ENCODE measurements at regions not wholly inside any gene's neighbourhood (a gene's known extent, or its start where the extent isn't known, plus 50 kb on each side); places are given as distances from the start of the nearest gene placed in this dataset.

DNA sequence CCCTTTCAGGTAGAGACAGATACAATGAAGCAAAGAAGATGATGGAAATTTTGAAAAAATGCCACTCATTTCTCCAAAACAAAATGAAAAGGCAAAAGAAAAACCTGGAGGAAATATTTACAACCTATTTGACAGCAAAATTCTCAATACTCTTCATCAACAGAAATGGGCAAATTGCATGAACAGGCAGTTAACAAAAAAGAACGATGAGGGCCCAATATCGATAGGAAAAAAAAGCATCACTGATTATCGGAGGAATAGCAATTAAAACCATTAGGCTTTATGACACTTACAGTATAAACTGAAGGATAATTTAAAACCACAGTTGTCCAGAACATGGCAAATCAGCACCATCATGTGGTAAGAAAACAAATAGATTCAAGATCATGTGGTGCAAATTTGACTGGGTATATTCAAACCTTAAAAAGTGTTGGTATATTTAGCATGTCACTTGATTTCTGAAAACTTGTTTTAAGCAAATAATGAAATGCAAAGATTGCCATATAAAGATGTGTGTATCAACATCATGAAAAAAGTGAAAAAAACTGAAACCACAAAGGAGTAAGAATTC, 222.9 kb downstream of the BRD1 start:
- no peak for DNase-seq (ENCODE audit: low read depth)

DNA sequence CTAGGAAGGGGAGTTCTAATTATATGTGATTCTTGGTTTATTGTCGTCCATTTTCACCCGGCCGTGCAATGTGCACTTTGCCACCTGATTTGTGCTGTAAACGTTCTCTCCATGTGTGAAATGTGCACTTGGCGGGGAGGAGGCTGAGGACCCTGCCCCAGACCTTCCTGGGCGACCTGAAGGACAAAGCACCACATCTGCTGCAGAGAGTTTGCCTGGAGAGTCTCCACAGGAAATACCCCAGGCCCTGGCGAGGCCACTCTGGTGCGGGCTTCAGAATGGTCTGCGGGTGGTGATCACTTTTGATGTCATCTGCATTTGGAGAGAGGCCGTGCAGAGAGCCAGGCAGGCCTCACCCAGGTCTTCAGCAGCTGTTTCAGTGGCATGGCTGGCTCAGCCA, 224.7 kb downstream of the BRD1 start:
- no peak for DNase-seq (ENCODE audit: low read depth)

DNA sequence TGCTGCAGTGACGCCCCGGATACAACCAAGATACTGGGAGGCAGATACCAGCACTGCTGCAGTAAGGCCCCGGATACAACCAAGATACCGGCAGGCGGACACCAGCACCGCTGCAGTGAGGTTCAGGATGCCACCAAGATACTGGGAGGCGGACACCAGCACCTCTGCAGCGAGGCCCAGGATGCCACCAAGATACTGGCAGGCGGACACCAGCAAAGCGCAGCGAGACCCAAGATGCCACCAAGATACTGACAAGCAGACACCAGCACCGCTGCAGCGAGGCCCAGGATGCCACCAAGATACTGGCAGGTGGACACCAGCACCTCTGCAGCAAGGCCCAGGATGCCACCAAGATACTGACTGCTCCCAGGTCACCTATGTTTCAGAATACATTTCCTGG, 225.2 kb downstream of the BRD1 start:
- no peak for DNase-seq (ENCODE audit: low read depth)

DNA sequence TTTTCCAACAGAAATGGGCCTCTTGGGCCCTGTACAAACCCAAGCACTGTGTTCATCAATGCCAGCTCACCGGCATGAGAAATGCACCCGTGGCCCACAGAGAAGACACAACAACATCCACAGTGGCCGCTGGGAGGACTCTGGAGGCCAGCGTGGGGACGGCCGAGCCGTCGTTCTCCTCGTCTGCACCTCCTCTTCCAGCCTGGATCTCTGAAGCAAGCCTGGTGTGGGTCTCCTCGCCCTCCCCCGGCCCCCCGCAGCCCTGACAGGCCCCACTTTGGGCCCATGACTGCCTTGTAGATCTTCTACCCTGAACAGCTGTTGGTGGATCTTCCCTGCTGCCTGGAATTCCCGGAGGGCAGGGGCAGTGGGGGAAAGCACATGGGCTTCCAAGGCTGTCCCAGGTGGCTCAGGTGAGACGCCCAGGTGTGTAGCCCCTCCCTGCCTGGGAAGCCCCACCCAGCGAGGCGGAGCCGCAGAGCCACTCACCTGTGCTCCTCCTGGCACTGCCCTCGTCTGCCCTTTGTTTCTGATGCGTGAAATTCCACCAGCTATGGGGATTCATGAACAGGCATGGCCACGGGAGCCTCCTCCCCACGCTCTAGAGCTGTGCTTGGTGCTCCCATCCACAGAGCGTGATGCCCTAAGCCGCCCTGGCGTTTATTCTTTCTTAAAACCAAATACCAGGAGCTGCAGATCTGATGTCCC, 225.9 kb downstream of the BRD1 start:
- DNase-seq (ENCODE audit: low read depth) = no peak

DNA sequence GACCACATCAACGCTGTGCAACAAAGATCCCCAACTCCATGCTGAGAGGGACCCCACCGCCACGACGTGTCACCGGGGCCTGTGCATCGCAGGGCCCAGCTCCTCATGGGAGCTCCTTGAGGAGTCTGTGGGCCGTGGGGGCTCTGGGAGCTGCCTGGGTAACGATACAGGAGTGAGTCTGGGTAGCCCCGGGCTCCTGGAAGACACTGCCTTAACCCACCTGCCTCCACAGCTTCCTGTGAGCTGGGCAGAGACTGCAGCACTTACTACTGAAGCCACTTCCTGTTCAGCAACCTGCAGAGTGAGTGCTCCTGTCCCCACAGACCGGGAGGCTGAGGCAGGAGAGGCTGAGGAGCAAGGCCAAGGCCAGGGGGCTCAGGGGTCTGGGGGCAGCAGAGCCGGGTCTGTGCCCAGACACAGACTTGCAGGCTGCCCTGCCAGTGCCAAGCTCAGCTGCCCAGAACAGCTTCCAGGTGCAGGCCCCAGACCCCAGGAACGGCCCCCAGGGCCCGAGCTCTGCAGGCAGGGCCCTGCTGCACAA, 226.7 kb downstream of the BRD1 start:
- no peak for DNase-seq (ENCODE audit: low read depth)

DNA sequence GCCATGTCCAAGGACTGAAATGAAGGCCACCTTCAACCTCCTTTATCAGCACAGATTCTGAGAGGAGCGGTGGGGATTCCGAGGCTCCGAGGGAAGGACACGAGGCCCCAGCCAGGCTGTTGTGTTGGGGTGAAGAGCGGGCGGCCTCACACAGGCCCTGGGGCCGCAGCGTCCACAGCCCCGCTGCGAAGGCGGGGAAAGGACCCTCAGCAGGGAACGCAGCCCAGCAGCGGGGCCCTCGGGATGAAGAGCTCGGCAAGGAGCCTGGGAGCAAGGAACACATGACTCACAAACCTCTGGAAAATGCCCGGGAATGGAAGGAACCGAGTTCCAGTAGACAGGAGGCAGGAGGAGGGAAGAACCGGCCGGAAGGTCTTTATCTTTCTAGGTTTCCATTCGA, 227.2 kb downstream of the BRD1 start:
- no peak for DNase-seq (ENCODE audit: low read depth)

DNA sequence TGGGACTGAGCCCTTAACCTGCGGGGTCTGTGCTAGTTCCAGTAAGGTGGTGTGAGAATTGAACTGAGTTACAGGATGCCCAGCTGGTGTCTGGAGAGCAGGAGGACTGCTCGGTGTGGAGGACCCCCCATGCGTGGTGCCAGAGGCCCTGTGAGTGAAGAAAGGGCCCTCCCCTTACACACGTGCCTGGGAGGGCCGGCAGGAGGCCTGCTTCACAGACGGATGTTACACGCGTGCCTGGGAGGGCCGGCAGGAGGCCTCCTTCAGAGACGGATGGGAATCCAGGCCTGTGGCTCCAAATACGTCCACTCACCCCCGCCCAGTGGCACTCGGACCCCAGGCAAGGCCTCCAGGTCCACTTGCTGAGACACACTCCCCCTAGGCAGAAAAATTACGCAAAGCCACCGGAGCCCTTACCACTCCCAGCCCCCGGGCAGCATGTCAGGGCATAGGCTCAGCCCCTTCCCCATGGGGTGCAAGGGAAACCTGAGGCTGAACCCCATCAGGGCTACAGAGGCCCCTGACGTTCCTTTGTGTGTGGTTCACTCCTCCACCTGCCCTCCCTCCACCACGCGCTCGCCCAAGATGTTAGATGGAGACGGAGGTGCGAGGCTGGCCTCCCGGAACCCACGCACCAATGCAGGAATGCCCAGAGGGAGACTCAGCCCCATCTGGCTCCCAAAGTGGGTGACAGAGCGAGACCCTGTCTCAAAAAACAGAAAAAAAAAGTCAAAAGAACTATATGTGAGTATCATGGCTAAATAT, 227.8 kb downstream of the BRD1 start:
- no peak for DNase-seq (ENCODE audit: low read depth)

DNA sequence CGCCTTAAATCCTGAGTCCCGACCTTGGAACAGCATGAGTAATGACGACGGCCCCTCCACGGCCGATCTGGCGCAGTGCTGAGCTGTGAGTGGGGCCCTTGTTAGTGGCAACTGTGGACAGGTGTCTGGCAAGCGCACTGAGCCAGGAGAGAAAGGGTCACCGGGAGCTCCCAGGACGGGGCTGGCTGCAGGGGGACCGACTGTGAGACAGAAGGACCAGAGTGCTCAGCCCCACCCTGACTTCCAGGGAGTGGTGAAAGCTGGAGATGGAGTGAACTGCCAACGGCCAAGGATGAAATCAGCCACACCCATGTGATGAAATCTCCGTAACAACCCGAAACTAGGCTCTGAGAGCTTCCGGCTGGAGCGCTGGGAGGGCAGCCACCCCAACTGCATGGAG, 228.6 kb downstream of the BRD1 start:
- no peak for DNase-seq (ENCODE audit: low read depth)

DNA sequence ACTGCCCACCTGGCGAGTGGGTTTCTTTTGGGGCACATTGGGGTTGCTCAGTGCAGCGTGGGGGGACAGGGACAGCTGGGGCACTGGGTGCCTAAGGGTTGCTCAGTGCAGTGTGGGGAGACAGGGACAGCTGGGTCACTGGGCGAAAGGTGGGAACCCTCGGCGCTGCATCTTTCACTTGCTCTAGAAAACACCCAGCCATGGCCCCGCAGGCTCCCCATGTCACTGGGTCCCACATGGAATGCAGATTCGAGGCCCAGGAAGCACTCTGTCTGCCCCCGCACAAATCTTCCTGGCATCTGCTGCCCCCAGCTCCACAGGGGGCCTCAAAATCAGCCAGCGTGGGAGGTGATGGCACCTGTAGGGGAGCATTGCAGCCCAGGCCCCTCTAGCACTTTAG, 229.3 kb downstream of the BRD1 start:
- DNase-seq (ENCODE audit: low read depth) = no peak

DNA sequence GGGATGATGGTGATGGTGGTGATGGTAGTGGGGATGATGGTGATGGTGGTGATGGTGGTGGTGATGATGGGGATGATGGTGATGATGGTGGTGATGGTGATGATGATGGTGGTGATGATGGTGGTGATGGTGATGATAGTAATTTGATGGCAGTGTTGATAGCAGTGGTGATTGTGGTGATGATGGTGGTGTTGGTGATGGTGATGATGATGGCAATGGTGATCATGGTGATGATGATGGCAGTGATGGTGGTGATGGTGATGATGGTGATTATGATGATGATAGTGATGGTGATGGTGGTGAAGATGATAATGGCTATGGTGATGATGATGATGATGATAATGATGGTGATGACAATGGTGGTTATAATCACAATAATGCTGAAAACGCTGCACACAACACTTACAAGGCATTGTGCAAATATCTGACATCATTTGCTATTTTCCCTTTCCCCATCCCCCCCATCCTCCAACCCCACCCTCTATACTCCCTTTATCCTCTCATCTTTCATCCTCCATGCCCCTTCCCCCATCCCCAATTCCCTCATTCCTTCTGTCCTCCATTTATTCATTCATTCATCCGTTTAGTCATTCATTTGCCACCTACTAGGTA, 230.1 kb downstream of the BRD1 start:
- DNase-seq (ENCODE audit: low read depth) = no peak

DNA sequence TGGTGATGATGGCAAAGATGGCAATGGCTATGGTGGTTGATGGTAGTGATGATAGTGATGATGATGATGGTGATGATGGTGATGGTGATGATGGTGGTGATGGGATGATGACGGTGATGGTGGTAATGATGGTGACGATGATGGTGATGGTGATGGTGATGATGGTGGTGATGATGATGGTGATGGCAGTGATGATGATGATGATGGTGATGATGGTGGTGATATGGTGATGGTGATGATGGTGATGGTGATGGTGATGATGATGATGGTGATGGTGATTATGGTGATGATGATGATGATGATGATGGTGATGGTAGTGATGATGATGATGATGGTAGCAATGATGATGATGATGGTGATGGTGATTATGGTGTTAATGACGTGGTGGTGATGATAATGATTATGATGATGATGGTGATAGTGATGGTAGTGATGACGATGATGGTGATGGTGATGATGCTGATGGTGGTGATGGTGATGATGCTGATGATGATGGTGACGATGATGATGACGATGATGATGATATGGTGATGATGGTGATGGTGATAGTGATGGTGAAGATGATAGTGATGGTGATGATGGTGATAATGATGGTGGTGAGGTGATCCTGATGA, 232.1 kb downstream of the BRD1 start:
- DNase-seq (ENCODE audit: low read depth) = no peak

DNA sequence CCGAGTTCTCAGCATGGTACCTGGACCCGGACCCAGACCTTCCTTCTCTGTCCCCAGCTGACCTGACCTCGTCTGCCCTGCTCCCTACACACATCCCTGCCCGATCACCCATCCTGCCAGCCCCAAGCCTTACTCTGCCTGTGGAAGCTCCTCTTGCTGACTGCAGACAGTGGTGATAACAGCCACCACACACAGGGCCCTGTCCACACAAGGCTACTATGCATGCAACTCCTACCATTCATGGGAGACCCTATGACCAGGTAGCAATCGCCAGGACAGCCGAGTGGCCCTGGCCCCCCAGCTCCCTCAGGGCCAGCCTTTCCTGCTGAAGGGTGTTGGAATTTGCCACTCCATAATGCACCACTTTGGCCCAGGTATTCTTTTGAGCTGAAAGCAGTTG, 233.6 kb downstream of the BRD1 start:
- DNase-seq (ENCODE audit: low read depth) = no peak

DNA sequence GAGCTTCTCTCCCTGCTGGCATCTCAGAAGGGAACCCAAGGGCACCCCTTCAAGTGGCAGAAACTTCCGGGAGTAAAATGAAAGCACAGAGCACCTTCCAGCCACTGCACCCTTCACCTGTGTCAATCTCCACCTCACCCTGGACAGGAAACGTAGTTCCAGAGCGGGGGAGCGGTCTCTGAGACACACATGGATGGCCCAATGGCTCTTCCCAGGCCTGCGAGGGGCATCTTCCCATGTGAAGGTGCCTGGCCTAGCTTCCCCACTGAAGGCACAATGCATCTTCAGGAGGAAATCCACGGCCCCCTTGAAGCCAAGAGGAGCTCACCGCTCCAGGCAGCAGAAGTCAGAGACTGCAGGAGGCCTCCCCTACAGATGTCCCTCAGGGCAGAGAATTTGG, 234.2 kb downstream of the BRD1 start:
- no peak for DNase-seq (ENCODE audit: low read depth)

DNA sequence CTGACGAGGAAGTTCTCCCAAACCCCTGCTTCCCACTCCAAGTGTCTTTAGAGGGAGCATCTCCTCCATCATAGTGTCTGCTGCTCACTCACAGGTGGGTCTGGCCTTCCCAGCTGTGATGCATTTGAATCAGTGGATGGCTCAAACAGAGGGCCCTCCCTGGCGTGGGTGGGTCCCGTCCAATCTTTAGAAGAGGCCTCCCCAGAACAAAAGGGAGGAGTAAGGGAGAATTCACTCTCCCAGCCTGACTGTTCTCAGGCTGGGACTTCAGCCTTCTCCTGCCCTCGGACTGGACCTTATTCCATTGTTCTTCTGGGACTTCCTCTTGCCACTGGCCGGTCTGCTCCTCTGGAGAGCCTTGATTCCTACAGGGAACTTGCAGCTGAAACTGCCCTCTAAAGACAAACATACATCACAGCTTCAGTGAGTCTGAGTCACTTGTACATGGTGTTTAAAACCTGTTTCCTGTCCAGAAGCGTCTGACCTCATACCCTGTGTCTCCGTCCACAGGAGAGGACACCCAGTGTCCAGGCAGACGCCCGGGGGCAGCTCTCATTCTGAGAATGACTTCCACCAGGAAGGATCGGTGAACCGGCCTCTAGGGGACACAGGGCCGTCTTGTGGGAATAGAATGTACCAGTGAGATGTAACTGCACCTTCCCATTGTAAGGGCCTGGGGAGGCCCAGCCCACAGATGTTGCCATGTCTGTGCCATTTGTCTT, 234.7 kb downstream of the BRD1 start:
- DNase-seq (ENCODE audit: low read depth) = no peak

DNA sequence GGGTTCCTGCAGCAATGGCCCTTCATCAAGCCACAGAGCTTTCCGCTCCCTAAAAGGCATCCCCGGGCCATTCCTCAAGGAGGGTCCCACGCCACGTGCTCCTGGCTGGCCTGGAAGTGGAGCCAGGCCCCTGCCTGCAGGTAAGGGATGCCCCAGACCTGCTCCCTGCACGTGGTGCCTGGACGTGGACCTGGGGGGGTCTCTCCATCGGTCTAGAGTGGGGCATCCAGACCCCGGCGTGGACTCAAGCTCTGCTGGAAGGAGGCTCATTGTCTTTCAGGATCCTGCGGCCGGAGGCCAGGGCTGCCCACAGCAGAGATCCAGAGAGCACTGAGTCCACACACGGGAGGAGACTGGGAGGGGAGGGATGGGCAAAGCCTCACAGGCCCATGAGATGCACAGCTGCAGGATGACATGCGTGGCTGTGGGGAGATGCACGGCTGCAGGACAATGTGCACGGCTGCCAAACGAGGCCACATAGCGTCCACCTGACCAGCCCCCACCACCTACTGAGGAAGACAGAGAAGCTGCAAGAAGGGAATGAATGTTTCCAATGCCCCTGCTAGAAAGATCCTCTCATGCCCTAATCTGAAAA, 236.7 kb downstream of the BRD1 start:
- no peak for DNase-seq (ENCODE audit: low read depth)

DNA sequence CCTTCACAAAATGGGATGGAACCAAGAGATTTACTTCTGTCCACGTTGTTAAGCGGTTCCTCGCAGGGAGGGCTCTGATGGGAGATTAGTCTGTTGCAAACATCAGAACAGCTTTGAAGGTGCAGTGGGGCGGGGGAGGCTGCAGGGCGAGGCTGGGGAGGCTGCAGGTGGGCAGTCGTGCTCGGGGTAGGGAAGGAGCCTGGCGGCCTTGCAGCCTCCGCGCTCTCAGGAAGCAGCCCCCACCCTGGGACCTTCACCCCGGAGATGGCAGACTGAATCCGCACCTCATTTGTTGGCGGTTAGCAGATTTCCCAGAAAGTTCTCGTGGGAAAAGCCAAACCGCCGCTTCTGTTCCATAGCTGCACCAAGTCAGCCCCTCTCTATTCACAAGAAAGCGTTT, 237.3 kb downstream of the BRD1 start:
- DNase-seq (ENCODE audit: low read depth) = no peak

DNA sequence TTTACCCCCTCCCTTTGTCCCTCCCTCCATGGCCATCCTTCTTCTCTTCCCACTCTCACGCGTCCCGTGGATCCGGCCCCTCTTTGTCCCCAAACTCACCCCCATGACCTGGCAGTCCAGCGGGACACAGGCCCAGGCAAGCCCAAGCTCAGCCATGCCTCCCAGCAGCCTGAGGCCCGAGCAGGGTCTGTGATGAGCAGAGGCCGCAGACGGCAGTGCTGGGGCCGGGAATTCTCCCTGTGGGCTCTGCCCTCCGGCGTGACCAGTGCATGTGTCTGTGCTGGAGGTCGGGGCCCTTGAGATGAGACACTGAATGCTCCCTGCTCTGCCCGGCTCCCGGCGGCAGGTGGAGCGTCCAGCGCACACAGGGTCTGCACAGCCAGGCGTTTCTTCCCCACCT, 237.9 kb downstream of the BRD1 start:
- DNase-seq (ENCODE audit: low read depth) = no peak

DNA sequence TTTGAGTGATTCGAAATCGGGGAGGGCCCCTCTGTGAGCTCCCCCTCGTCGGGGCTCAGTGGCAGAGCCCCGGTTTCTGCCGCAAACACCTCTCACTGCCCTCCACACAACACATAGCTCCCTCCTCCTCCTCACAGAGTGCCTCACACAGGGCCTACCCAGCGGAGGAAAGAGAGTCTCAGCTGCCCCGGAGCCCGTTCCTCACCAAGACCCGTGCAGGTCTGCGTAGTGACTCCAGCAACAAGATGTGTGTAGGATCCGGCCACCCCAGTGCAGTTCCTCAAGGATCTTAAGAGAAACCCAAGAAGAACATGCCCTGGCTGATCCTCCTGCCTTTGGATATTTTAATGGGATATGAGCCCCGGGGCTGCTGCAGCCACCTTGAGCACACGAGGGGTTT, 238.4 kb downstream of the BRD1 start:
- DNase-seq (ENCODE audit: low read depth) = no peak

DNA sequence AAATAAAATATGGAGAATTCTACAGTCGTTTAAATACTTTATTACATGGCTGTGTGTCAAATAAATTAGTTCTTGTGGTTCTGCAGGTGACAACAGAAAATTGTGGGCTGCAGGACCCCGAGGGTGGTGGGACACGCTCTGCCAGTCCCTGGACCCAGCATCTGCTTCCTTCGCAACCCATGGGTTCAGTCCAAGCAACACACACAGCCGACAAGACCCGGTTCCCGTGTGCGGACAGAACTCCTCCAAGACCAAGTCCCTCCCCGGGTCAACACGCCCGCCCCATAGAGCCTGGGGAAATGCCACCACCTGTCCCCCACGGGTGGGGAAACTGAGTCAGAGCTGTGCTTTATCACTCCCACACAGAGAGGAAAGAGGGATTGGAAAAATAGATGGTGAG, 238.9 kb downstream of the BRD1 start:
- no peak for DNase-seq (ENCODE audit: low read depth)

DNA sequence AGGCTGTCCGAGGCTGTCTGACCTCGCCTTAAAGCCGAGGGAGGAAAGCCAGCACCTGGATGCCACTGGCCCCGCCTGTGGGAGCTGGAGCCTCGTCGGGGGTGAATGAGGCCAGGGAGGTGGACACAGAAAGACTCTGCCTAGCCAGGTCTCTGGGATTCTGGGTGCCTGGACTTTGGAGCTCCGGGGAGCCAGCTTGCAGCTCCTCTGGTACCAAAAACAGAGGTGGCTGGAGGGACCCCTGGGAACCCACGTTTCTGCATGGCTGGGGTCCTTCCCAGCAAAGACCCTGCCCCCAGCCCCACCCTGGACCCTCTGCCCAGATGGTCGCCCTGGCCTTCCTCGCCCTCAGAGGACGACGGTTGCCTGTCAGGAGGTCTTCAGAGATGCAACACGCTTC, 239.7 kb downstream of the BRD1 start:
- no peak for DNase-seq (ENCODE audit: low read depth)

DNA sequence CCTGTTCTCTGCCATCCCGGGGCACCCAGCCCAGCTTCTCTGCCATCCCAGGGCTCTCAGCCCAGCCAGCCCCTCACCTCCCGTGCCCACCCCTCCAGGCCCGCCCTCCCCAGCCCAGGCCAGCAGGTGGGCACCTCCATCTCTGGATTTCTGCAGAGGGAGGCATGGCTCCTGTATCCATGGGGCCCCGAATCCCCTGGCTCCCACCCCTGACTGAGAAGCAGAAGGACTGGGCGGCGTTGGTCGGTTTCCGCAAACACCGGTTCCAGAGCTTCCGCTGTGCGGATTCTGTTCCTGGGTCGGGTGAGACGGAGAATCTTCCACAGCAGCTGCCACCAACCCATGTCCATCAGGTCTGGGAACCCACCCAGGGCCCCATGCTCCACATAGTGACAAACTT, 240.3 kb downstream of the BRD1 start:
- no peak for DNase-seq (ENCODE audit: low read depth)
